SJSA1 (cell line): ENCODE measurements at regions not wholly inside any gene's neighbourhood (a gene's known extent, or its start where the extent isn't known, plus 50 kb on each side); places are given as distances from the start of the nearest gene placed in this dataset.

Experiments
- DNase-seq, 2 experiments: peaks; one replicate each; pipeline ENCODE4 v3.0.0-alpha.2; 2015 to 2020; ENCODE audit warnings: low spot score in 2 of 2, low read depth in 1 of 2
- H3K27ac ChIP-seq: fragments of 250-450 bp; sonication (Bioruptor Pico); 2 replicates; pipeline ENCODE4 v1.5.1; 2020; ENCODE audit warnings: mild to moderate bottlenecking, moderate library complexity
- H3K27me3 ChIP-seq: fragments of 250-450 bp; sonication (Bioruptor Pico); replicated peaks from 2 replicates; pipeline ENCODE4 v1.5.1; 2020; ENCODE audit warnings: mild to moderate bottlenecking, moderate library complexity
- H3K36me3 ChIP-seq: fragments of 250-450 bp; sonication (Bioruptor Pico); 2 replicates; pipeline ENCODE4 v1.5.1; 2020; ENCODE audit warnings: mild to moderate bottlenecking
- H3K4me1 ChIP-seq: fragments of 250-450 bp; sonication (Bioruptor Pico); replicated peaks from 2 replicates; pipeline ENCODE4 v1.6.1; 2021; ENCODE audit warnings: mild to moderate bottlenecking
- H3K4me3 ChIP-seq: fragments of 250-450 bp; sonication (Bioruptor Pico); 2 replicates; pipeline ENCODE4 v1.5.1; 2020; ENCODE audit warnings: mild to moderate bottlenecking
- H3K9me3 ChIP-seq: fragments of 250-450 bp; sonication (Bioruptor Pico); replicated peaks from 2 replicates; pipeline ENCODE4 v1.5.1; 2020; ENCODE audit warnings: mild to moderate bottlenecking

GRCh38 chr2:236818281-236819045 lies 248.8 kb downstream of the ACKR3 start:
- H3K27me3 ChIP-seq: no peaks in the 10 kb centered on the region
- H3K9me3 ChIP-seq: no peaks in the 10 kb centered on the region
- DNase-seq: no peak
- no peak overlapping the region for H3K27ac ChIP-seq
- H3K4me3 ChIP-seq: no peak overlapping the region
- H3K36me3 ChIP-seq: no peaks in the 10 kb centered on the region
- H3K4me1 ChIP-seq: no peaks in the 10 kb centered on the region

GRCh38 chr2:236819275-236820002 lies 249.8 kb downstream of the ACKR3 start:
- Histone ChIP-seq H3K36me3 (no peaks in the 10 kb centered on the region), H3K9me3 (no peaks in the 10 kb centered on the region), H3K4me3 (no peak overlapping the region), H3K27me3 (no peaks in the 10 kb centered on the region), H3K27ac (no peak overlapping the region), H3K4me1 (no peaks in the 10 kb centered on the region)
- no peak for DNase-seq

GRCh38 chr2:236820763-236821344 lies 251.2 kb downstream of the ACKR3 start:
- H3K27me3 ChIP-seq: no peaks in the 10 kb centered on the region
- H3K4me3 ChIP-seq: no peak overlapping the region
- no peaks in the 10 kb centered on the region for H3K4me1 ChIP-seq
- DNase-seq: no peak
- H3K9me3 ChIP-seq: no peaks in the 10 kb centered on the region
- H3K36me3 ChIP-seq: no peaks in the 10 kb centered on the region
- no peak overlapping the region for H3K27ac ChIP-seq

GRCh38 chr2:236823041-236823629 lies 253.5 kb downstream of the ACKR3 start:
- Histone ChIP-seq H3K27me3 (no peaks in the 10 kb centered on the region), H3K4me3 (no peak overlapping the region), H3K36me3 (no peaks in the 10 kb centered on the region), H3K9me3 (no peaks in the 10 kb centered on the region), H3K27ac (no peak overlapping the region), H3K4me1 (no peaks in the 10 kb centered on the region)
- DNase-seq: no peak

- DNase-seq: no peak
Measured at GRCh38 chr2:236823963-236824362, 254.3 kb downstream of the ACKR3 start.

GRCh38 chr2:236824836-236825235 lies 255.2 kb downstream of the ACKR3 start:
- no peaks in the 10 kb centered on the region for H3K27me3 ChIP-seq
- H3K36me3 ChIP-seq: no peaks in the 10 kb centered on the region
- H3K4me3 ChIP-seq: no peak overlapping the region
- no peak for DNase-seq
- H3K27ac ChIP-seq: no peak overlapping the region
- H3K9me3 ChIP-seq: no peaks in the 10 kb centered on the region
- peaks cover 3% of the 10 kb centered on the region; the same call in 1 of the 2 replicates for H3K4me1 ChIP-seq

More at GRCh38 chr2:236823963-236824362, 254.3 kb downstream of the ACKR3 start:
- Histone ChIP-seq H3K9me3 (no peaks in the 10 kb centered on the region), H3K27ac (no peak overlapping the region), H3K36me3 (no peaks in the 10 kb centered on the region), H3K27me3 (no peaks in the 10 kb centered on the region), H3K4me1 (no peaks in the 10 kb centered on the region), H3K4me3 (no peak overlapping the region)

- Histone ChIP-seq H3K4me1 (peaks cover 15% of the 10 kb centered on the region), H3K27me3 (no peaks in the 10 kb centered on the region), H3K36me3 (no peaks in the 10 kb centered on the region)
Measured at GRCh38 chr2:236825989-236826510, 256.4 kb downstream of the ACKR3 start.

GRCh38 chr2:236826606-236827156 lies 257.1 kb downstream of the ACKR3 start:
- no peak overlapping the region for H3K27ac ChIP-seq
- no peak for DNase-seq
- H3K4me3 ChIP-seq: no peak overlapping the region
- H3K4me1 ChIP-seq: peaks cover 15% of the 10 kb centered on the region
- no peaks in the 10 kb centered on the region for H3K9me3 ChIP-seq
- no peaks in the 10 kb centered on the region for H3K36me3 ChIP-seq
- H3K27me3 ChIP-seq: no peaks in the 10 kb centered on the region

More at GRCh38 chr2:236825989-236826510, 256.4 kb downstream of the ACKR3 start:
- Histone ChIP-seq H3K9me3 (no peaks in the 10 kb centered on the region), H3K4me3 (no peak overlapping the region), H3K27ac (no peak overlapping the region)
- no peak for DNase-seq

GRCh38 chr2:236827997-236828396 lies 257.7 kb upstream of the COPS8 start:
- Histone ChIP-seq H3K4me3 (no peak overlapping the region), H3K9me3 (no peaks in the 10 kb centered on the region), H3K27ac (no peak overlapping the region), H3K36me3 (no peaks in the 10 kb centered on the region), H3K4me1 (peaks cover 15% of the 10 kb centered on the region), H3K27me3 (no peaks in the 10 kb centered on the region)
- no peak for DNase-seq

- H3K4me1 ChIP-seq: peaks cover 15% of the 10 kb centered on the region
- no peaks in the 10 kb centered on the region for H3K36me3 ChIP-seq
- H3K27ac ChIP-seq: no peak overlapping the region
- no peak overlapping the region for H3K4me3 ChIP-seq
- no peaks in the 10 kb centered on the region for H3K27me3 ChIP-seq
- H3K9me3 ChIP-seq: no peaks in the 10 kb centered on the region
- no peak for DNase-seq
Measured at GRCh38 chr2:236828820-236829219, 256.9 kb upstream of the COPS8 start.

- DNase-seq: no peak
- Histone ChIP-seq H3K9me3 (peaks cover 8% of the 10 kb centered on the region; the same call in 1 of the 2 replicates), H3K4me3 (no peak overlapping the region), H3K4me1 (peaks cover 15% of the 10 kb centered on the region), H3K27ac (no peak overlapping the region), H3K36me3 (no peaks in the 10 kb centered on the region), H3K27me3 (no peaks in the 10 kb centered on the region)
Measured at GRCh38 chr2:236830926-236831325, 254.8 kb upstream of the COPS8 start.

- H3K36me3 ChIP-seq: no peaks in the 10 kb centered on the region
- no peak for DNase-seq
Measured at GRCh38 chr2:236831698-236832097, 254.0 kb upstream of the COPS8 start.

GRCh38 chr2:236833501-236834073 lies 252.1 kb upstream of the COPS8 start:
- Histone ChIP-seq H3K9me3 (peaks cover 8% of the 10 kb centered on the region; the same call in 1 of the 2 replicates), H3K36me3 (no peaks in the 10 kb centered on the region), H3K4me3 (no peak overlapping the region), H3K27ac (no peak overlapping the region), H3K4me1 (peaks cover 15% of the 10 kb centered on the region), H3K27me3 (no peaks in the 10 kb centered on the region)
- no peak for DNase-seq

More at GRCh38 chr2:236831698-236832097, 254.0 kb upstream of the COPS8 start:
- Histone ChIP-seq H3K27ac (no peak overlapping the region), H3K4me1 (peaks cover 15% of the 10 kb centered on the region), H3K9me3 (peaks cover 8% of the 10 kb centered on the region; the same call in 1 of the 2 replicates), H3K27me3 (no peaks in the 10 kb centered on the region), H3K4me3 (no peak overlapping the region)
